Sigmoid colon (tissue), 6 donors: ENCODE measurements at regions not wholly inside any gene's neighbourhood (a gene's known extent, or its start where the extent isn't known, plus 50 kb on each side); places are given as distances from the start of the nearest gene placed in this dataset.

Experiments
- DNase-seq: peaks from one replicate; pipeline ENCODE4 v3.0.0-alpha.2; 2019
- H3K27ac ChIP-seq, 4 donors: fragments of 200-600 bp; sonication (generic); one replicate each; pipeline ENCODE4 v1.5.1; 2016 to 2019; ENCODE audit warnings: mild to moderate bottlenecking in 1 of 4
- H3K27me3 ChIP-seq, 3 donors: fragments of 200-600 bp; sonication (generic); one replicate each; pipeline ENCODE4 v1.5.1; 2019; ENCODE audit warnings: mild to moderate bottlenecking in 1 of 3
- H3K36me3 ChIP-seq, 4 donors: fragments of 200-600 bp; sonication (generic); one replicate each; pipeline ENCODE4 v1.5.1; 2016 to 2019
- H3K4me1 ChIP-seq, 4 donors: fragments of 200-600 bp; sonication (generic); one replicate each; pipeline ENCODE4 v1.5.1; 2017 to 2019
- H3K4me3 ChIP-seq, 4 donors: fragments of 200-600 bp; sonication (generic); one replicate each; pipeline ENCODE4 v1.5.1; 2017 to 2019; ENCODE audit warnings: mild to moderate bottlenecking in 2 of 4, moderate library complexity in 1 of 4
- H3K9me3 ChIP-seq, 4 donors: fragments of 200-600 bp in 3 of 4; sonication (generic) in 3 of 4; one replicate each; pipeline versions ENCODE4 v1.5.1 to v1.6.1; 2013 to 2019
- CTCF ChIP-seq, 4 experiments: fragments of 450-650 bp in 3 of 4; fragments of 200-600 bp in 1 of 4; IDR thresholded peaks; one replicate each; pipeline ENCODE4 v1.5.1; 2016 to 2019; ENCODE audit warnings: antibody characterized with exemption in 4 of 4, mild to moderate bottlenecking in 3 of 4, moderate library complexity in 2 of 4
- EP300 ChIP-seq, 4 donors: sonication (generic); formaldehyde crosslinking; IDR thresholded peaks; one replicate each; pipeline ENCODE4 v1.6.1; 2017; ENCODE audit warnings: antibody characterized with exemption in 4 of 4
- POLR2A ChIP-seq, 2 donors: fragments of 450-650 bp; IDR thresholded peaks; one replicate each; pipeline ENCODE4 v1.6.1; 2016; ENCODE audit warnings: antibody characterized with exemption in 2 of 2, mild to moderate bottlenecking in 2 of 2, moderate library complexity in 2 of 2
- POLR2AphosphoS5 ChIP-seq, 4 donors: sonication (generic); formaldehyde crosslinking; IDR thresholded peaks; one replicate each; pipeline ENCODE4 v1.6.1; 2017; ENCODE audit warnings: antibody characterized with exemption in 4 of 4
- whole genome bisulfite sequencing, 2 donors: extraction: QIAGEN DNeasy Blood & Tissue Kit; methylation state at CpG; one replicate each; pipeline ENCODE4 v1.1.7; 2013; 5-methylcytosine and 5-hydroxymethylcytosine counted together
- intact Hi-C: fragments of 100-400 bp; cut with DNase I; formaldehyde crosslinking; loops from one replicate; pipeline ENCODE4 v1.15.1; 2023
- donor health status: healthy with polysubstance abuse.
- donor health status: healthy.

- Histone ChIP-seq H3K27me3 (no peaks in the 10 kb centered on the region), H3K36me3 (no peaks in the 10 kb centered on the region), H3K4me1 (no peaks in the 10 kb centered on the region), H3K9me3 (no peaks in the 10 kb centered on the region), H3K4me3 (no peak overlapping the region), H3K27ac (no peak overlapping the region)
- no peak for DNase-seq
- intact Hi-C loops, result no loop called here
- TF ChIP-seq POLR2AphosphoS5 (IDR thresholded peaks at IDR 0.05) (no peak), CTCF (IDR thresholded peaks at IDR 0.05) (no peak), POLR2A (IDR thresholded peaks at IDR 0.05) (no peak), EP300 (IDR thresholded peaks at IDR 0.05) (no peak)
- 97 to 98% methylated on average over 2 of the region's 2 CpGs for WGBS, 2 donors
These were observed 419.6 kb downstream of the DNAJB9 start for GRCh38 chr7:108989319-108989718.

GRCh38 chr7:108997480-108997879 lies 427.8 kb downstream of the DNAJB9 start:
- peaks cover 0 to 3% (median 0%) of the 10 kb centered on the region in 4 donors for H3K4me1 ChIP-seq
- H3K36me3 ChIP-seq, result no peaks in the 10 kb centered on the region
- H3K27me3 ChIP-seq, result no peaks in the 10 kb centered on the region
- WGBS, 2 donors, result 89 to 93% methylated on average over 6 of the region's 6 CpGs
- intact Hi-C loops, result no loop called here
- TF ChIP-seq POLR2A (IDR thresholded peaks at IDR 0.05) (no peak), POLR2AphosphoS5 (IDR thresholded peaks at IDR 0.05) (no peak), CTCF (IDR thresholded peaks at IDR 0.05) (no peak), EP300 (IDR thresholded peaks at IDR 0.05) (no peak)
- DNase-seq, result no peak
- H3K27ac ChIP-seq, result no peak overlapping the region
- no peaks in the 10 kb centered on the region for H3K9me3 ChIP-seq
- no peak overlapping the region for H3K4me3 ChIP-seq

- Histone ChIP-seq H3K36me3 (no peaks in the 10 kb centered on the region), H3K9me3 (no peaks in the 10 kb centered on the region), H3K4me1 (peaks cover 0 to 2% (median 0%) of the 10 kb centered on the region in 4 donors), H3K27me3 (no peaks in the 10 kb centered on the region), H3K4me3 (no peak overlapping the region), H3K27ac (no peak overlapping the region)
- TF ChIP-seq POLR2AphosphoS5 (IDR thresholded peaks at IDR 0.05) (no peak), POLR2A (IDR thresholded peaks at IDR 0.05) (no peak), CTCF (IDR thresholded peaks at IDR 0.05) (no peak), EP300 (IDR thresholded peaks at IDR 0.05) (no peak)
- 88 to 95% methylated on average over 1 of the region's 1 CpG for WGBS, 2 donors
- intact Hi-C loops, result no loop called here
- no peak for DNase-seq
These were observed 434.1 kb downstream of the DNAJB9 start for GRCh38 chr7:109003742-109004141.

- Histone ChIP-seq H3K4me1 (no peaks in the 10 kb centered on the region), H3K9me3 (no peaks in the 10 kb centered on the region), H3K27ac (no peak overlapping the region), H3K36me3 (no peaks in the 10 kb centered on the region), H3K27me3 (no peaks in the 10 kb centered on the region), H3K4me3 (no peak overlapping the region)
- DNase-seq, result no peak
- 62 to 76% methylated on average over 6 of the region's 6 CpGs for WGBS, 2 donors
- intact Hi-C loops, result no loop called here
- TF ChIP-seq POLR2A (IDR thresholded peaks at IDR 0.05) (no peak), POLR2AphosphoS5 (IDR thresholded peaks at IDR 0.05) (no peak), CTCF (IDR thresholded peaks at IDR 0.05) (no peak), EP300 (IDR thresholded peaks at IDR 0.05) (no peak)
These were observed 440.0 kb downstream of the DNAJB9 start for GRCh38 chr7:109009636-109010035.

GRCh38 chr7:109020251-109020650 lies 450.6 kb downstream of the DNAJB9 start:
- no peaks in the 10 kb centered on the region for H3K36me3 ChIP-seq
- no peak for TF ChIP-seq POLR2AphosphoS5 (IDR thresholded peaks at IDR 0.05)
- TF ChIP-seq CTCF (IDR thresholded peaks at IDR 0.05), result no peak
- TF ChIP-seq EP300 (IDR thresholded peaks at IDR 0.05), result no peak
- TF ChIP-seq POLR2A (IDR thresholded peaks at IDR 0.05), result no peak
- 76 to 81% methylated on average over 4 of the region's 4 CpGs for WGBS, 2 donors
- H3K4me3 ChIP-seq, result no peak overlapping the region
- H3K9me3 ChIP-seq, result no peaks in the 10 kb centered on the region
- intact Hi-C loops, result no loop called here
- no peak overlapping the region for H3K27ac ChIP-seq
- H3K27me3 ChIP-seq, result no peaks in the 10 kb centered on the region
- DNase-seq, result no peak
- no peaks in the 10 kb centered on the region for H3K4me1 ChIP-seq
